A549 (cell line): ENCODE measurements at regions not wholly inside any gene's neighbourhood (a gene's known extent, or its start where the extent isn't known, plus 50 kb on each side); places are given as distances from the start of the nearest gene placed in this dataset.

Experiments used
- ATAC-seq, 2 experiments: fragments of 200-7000 bp in 1 of 2; fragments of >200 bp in 1 of 2; cut with Nextera tagmentation in 1 of 2; cut with Tn5 transposase in 1 of 2; 3 replicates each; pipeline versions ENCODE4 v1.8.0 to v1.9.1; 2018 to 2020; ENCODE audit warnings: mild to moderate bottlenecking in 1 of 2, moderate library complexity in 1 of 2
- CTCF ChIA-PET: fragments of 300-600 bp; sonication (Branson Sonifier 250); formaldehyde crosslinking; extraction: SDS; loops from one replicate; lab custom pipeline; 2021; ENCODE audit warnings: antibody characterized with exemption, inconsistent platforms; lab: Yijun Ruan, JAX
- POLR2A ChIA-PET: fragments of 350-600 bp; formaldehyde crosslinking; extraction: SDS; loops from one replicate; lab custom pipeline; 2021; ENCODE audit warnings: antibody characterized with exemption, inconsistent platforms; lab: Yijun Ruan, JAX
- DNase-seq, 2 experiments: peaks; one replicate each; pipeline versions ENCODE4 v3.0.0 to v3.0.0-alpha.2; 2011 to 2016; ENCODE audit warnings: low read depth in 1 of 2, low spot score in 1 of 2
- FAIRE-seq: peaks from 2 replicates; lab custom pipeline; 2011; peaks lifted over from hg19 to GRCh38; lab: Jason Lieb, UNC
- H3K27ac ChIP-seq, 2 experiments: fragments of >200 bp; sonication (Bioruptor Twin); formaldehyde crosslinking; 3 replicates each; pipeline ENCODE4 v1.5.1; 2016 to 2017
- H3K4me1 ChIP-seq: fragments of >200 bp; sonication (Bioruptor Twin); formaldehyde crosslinking; 3 replicates; pipeline ENCODE4 v1.6.1; 2016
- H3K4me2 ChIP-seq: fragments of >200 bp; sonication (Bioruptor Twin); formaldehyde crosslinking; 3 replicates; pipeline ENCODE4 v1.6.1; 2016
- H3K4me3 ChIP-seq: fragments of >200 bp; sonication (Bioruptor Twin); formaldehyde crosslinking; 3 replicates; pipeline ENCODE4 v1.5.1; 2016
- H3K9me3 ChIP-seq: fragments of >200 bp; sonication (Bioruptor Twin); formaldehyde crosslinking; 3 replicates; pipeline ENCODE4 v1.6.1; 2016
- BHLHE40 ChIP-seq: IDR thresholded peaks from 2 replicates; pipeline ENCODE4 v1.6.1; 2012; ENCODE audit warnings: low read depth, low read length, inconsistent platforms
- CHD4 ChIP-seq: fragments of 200-600 bp; sonication (generic); IDR thresholded peaks from 2 replicates; pipeline ENCODE4 v1.6.1; 2016; ENCODE audit warnings: antibody characterized with exemption, mild to moderate bottlenecking, borderline replicate concordance
- ESRRA ChIP-seq: fragments of 150-350 bp; IDR thresholded peaks from 2 replicates; pipeline ENCODE4 v1.6.1; 2014; ENCODE audit warnings: mild to moderate bottlenecking, low read length, borderline replicate concordance
- FOSB ChIP-seq: fragments of 250-450 bp; sonication (Bioruptor Pico); IDR thresholded peaks from 2 replicates; pipeline ENCODE4 v1.5.0; 2020; ENCODE audit warnings: mild to moderate bottlenecking, moderate library complexity
- FOXS1 ChIP-seq: fragments of 250-450 bp; sonication (Bioruptor Pico); IDR thresholded peaks from 2 replicates; pipeline ENCODE4 v1.5.0; 2020; ENCODE audit warnings: mild to moderate bottlenecking, moderate library complexity
- HEYL ChIP-seq: fragments of 250-450 bp; sonication (Bioruptor Pico); IDR thresholded peaks from 2 replicates; pipeline ENCODE4 v1.8.0; 2021; ENCODE audit warnings: mild to moderate bottlenecking, moderate library complexity
- HOXA7 ChIP-seq: fragments of 250-450 bp; sonication (Bioruptor Pico); IDR thresholded peaks from 2 replicates; pipeline ENCODE4 v1.5.0; 2020; ENCODE audit warnings: mild to moderate bottlenecking, moderate library complexity
- HOXB5 ChIP-seq: fragments of 250-450 bp; sonication (Bioruptor Pico); IDR thresholded peaks from 2 replicates; pipeline ENCODE4 v1.5.0; 2020; ENCODE audit warnings: mild to moderate bottlenecking, moderate library complexity
- JUN ChIP-seq, 2 experiments: fragments of >200 bp; sonication (Bioruptor Twin); formaldehyde crosslinking; IDR thresholded peaks; 2 replicates in 1 of 2; 3 replicates in 1 of 2; pipeline ENCODE4 v1.6.1; 2016 to 2017
- KDM1A ChIP-seq: fragments of 200-600 bp; sonication (generic); IDR thresholded peaks from 2 replicates; pipeline ENCODE4 v1.6.1; 2016; ENCODE audit warnings: low read depth, mild to moderate bottlenecking
- MAZ ChIP-seq: fragments of 150-350 bp; IDR thresholded peaks from 2 replicates; pipeline ENCODE4 v1.6.1; 2014; ENCODE audit warnings: antibody characterized with exemption, low read depth, low read length, borderline replicate concordance
- POLR2A ChIP-seq: IDR thresholded peaks from 2 replicates; pipeline ENCODE4 v1.6.1; 2012; ENCODE audit warnings: mild to moderate bottlenecking, low read length
- POLR2AphosphoS2 ChIP-seq: conservative IDR thresholded peaks from 2 replicates; pipeline ENCODE4 v1.6.1; 2012; ENCODE audit warnings: low read length, improper control_type of control experiment, inconsistent platforms
- RARB ChIP-seq: fragments of 250-450 bp; sonication (Bioruptor Pico); IDR thresholded peaks from 2 replicates; pipeline ENCODE4 v1.8.0; 2021; ENCODE audit warnings: mild to moderate bottlenecking, moderate library complexity
- RCOR1 ChIP-seq: fragments of 150-350 bp; IDR thresholded peaks from 2 replicates; pipeline ENCODE4 v1.6.1; 2014; ENCODE audit warnings: antibody characterized with exemption, low read length, low read depth
- RFX5 ChIP-seq: fragments of 450-650 bp; IDR thresholded peaks from 2 replicates; pipeline ENCODE4 v1.7.1; 2014; ENCODE audit warnings: antibody characterized with exemption, mild to moderate bottlenecking, moderate library complexity
- RNF2 ChIP-seq: fragments of 200-600 bp; sonication (generic); IDR thresholded peaks from 2 replicates; pipeline ENCODE4 v1.6.1; 2016; ENCODE audit warnings: low read depth, mild to moderate bottlenecking, antibody characterized with exemption, moderate library complexity, borderline replicate concordance
- SMC3 ChIP-seq: fragments of >200 bp; sonication (Bioruptor Twin); formaldehyde crosslinking; IDR thresholded peaks from 3 replicates; pipeline ENCODE4 v1.6.1; 2018; ENCODE audit warnings: inconsistent platforms
- TP53 ChIP-seq: fragments of 250-450 bp; sonication (Bioruptor Pico); IDR thresholded peaks from 2 replicates; pipeline ENCODE4 v1.5.0; 2021; ENCODE audit warnings: mild to moderate bottlenecking, moderate library complexity
- ZC3H11A ChIP-seq: fragments of 450-650 bp; IDR thresholded peaks from 2 replicates; pipeline ENCODE4 v1.6.1; 2014; ENCODE audit warnings: antibody characterized with exemption, mild to moderate bottlenecking
- ZSCAN20 ChIP-seq: fragments of 250-450 bp; sonication (Bioruptor Pico); IDR thresholded peaks from 2 replicates; pipeline ENCODE4 v1.8.0; 2022; ENCODE audit warnings: mild to moderate bottlenecking, moderate library complexity
- WGBS: methylation state at CpG from one replicate; pipeline ENCODE4 v1.1.6; 2017; ENCODE audit errors: missing lambda C conversion rate; 5-methylcytosine and 5-hydroxymethylcytosine counted together
- TF ChIP-seq, protein P1 (sequence below): fragments of 200-600 bp; sonication (generic); IDR thresholded peaks from 2 replicates; pipeline ENCODE4 v1.6.1; 2016; ENCODE audit warnings: antibody characterized with exemption, mild to moderate bottlenecking, moderate library complexity
- TF ChIP-seq, protein P2 (sequence below): fragments of >200 bp; sonication (Bioruptor Twin); formaldehyde crosslinking; IDR thresholded peaks from 3 replicates; pipeline ENCODE4 v1.5.1; 2016
- TF ChIP-seq, protein P3 (sequence below): fragments of >200 bp; sonication (Bioruptor Twin); formaldehyde crosslinking; IDR thresholded peaks from 2 replicates; pipeline ENCODE4 v1.6.1; 2016
- TF ChIP-seq, protein P4 (sequence below): fragments of >200 bp; sonication (Bioruptor Twin); formaldehyde crosslinking; IDR thresholded peaks from 3 replicates; pipeline ENCODE4 v1.6.1; 2016
- TF ChIP-seq, protein P5 (sequence below): IDR thresholded peaks from 2 replicates; pipeline ENCODE4 v1.6.1; 2012; ENCODE audit warnings: low read depth, borderline replicate concordance

DNA sequence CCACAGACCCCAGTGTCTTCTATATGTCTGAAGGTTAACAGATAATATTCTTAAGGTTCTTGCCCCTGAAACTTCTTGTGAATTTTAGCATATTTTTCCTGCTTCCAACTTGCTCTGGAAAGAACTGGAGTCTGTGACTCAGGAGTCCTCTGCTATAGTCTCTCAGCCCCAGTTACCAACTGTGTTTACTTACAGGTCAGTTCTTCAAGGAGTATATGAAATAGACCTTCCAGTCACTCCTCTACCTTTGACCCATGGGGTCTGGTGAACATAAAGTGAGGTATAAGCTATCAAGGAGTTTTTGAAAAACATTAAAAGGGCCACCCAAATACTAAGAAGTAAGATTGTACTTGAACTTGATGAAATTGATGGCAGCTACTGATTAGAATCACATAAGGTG is 139.2 kb upstream of the ROPN1 start:
- POLR2A ChIA-PET = no interaction called here
- no peaks in the 10 kb centered on the region; the same call in 2 of the 3 replicates for H3K4me1 ChIP-seq
- TF ChIP-seq ESRRA = no peak
- no peak for TF ChIP-seq RCOR1
- no peak for TF ChIP-seq JUN (IDR thresholded peaks at IDR 0.05)
- no peak for TF ChIP-seq ZSCAN20 (CRISPR knock-in tag)
- TF ChIP-seq RFX5 = no peak
- TF ChIP-seq, protein P1, sequence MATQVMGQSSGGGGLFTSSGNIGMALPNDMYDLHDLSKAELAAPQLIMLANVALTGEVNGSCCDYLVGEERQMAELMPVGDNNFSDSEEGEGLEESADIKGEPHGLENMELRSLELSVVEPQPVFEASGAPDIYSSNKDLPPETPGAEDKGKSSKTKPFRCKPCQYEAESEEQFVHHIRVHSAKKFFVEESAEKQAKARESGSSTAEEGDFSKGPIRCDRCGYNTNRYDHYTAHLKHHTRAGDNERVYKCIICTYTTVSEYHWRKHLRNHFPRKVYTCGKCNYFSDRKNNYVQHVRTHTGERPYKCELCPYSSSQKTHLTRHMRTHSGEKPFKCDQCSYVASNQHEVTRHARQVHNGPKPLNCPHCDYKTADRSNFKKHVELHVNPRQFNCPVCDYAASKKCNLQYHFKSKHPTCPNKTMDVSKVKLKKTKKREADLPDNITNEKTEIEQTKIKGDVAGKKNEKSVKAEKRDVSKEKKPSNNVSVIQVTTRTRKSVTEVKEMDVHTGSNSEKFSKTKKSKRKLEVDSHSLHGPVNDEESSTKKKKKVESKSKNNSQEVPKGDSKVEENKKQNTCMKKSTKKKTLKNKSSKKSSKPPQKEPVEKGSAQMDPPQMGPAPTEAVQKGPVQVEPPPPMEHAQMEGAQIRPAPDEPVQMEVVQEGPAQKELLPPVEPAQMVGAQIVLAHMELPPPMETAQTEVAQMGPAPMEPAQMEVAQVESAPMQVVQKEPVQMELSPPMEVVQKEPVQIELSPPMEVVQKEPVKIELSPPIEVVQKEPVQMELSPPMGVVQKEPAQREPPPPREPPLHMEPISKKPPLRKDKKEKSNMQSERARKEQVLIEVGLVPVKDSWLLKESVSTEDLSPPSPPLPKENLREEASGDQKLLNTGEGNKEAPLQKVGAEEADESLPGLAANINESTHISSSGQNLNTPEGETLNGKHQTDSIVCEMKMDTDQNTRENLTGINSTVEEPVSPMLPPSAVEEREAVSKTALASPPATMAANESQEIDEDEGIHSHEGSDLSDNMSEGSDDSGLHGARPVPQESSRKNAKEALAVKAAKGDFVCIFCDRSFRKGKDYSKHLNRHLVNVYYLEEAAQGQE = no peak
- no peak for TF ChIP-seq BHLHE40
- no peak for TF ChIP-seq CHD4
- TF ChIP-seq, protein P2, sequence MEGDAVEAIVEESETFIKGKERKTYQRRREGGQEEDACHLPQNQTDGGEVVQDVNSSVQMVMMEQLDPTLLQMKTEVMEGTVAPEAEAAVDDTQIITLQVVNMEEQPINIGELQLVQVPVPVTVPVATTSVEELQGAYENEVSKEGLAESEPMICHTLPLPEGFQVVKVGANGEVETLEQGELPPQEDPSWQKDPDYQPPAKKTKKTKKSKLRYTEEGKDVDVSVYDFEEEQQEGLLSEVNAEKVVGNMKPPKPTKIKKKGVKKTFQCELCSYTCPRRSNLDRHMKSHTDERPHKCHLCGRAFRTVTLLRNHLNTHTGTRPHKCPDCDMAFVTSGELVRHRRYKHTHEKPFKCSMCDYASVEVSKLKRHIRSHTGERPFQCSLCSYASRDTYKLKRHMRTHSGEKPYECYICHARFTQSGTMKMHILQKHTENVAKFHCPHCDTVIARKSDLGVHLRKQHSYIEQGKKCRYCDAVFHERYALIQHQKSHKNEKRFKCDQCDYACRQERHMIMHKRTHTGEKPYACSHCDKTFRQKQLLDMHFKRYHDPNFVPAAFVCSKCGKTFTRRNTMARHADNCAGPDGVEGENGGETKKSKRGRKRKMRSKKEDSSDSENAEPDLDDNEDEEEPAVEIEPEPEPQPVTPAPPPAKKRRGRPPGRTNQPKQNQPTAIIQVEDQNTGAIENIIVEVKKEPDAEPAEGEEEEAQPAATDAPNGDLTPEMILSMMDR = no peak
- TF ChIP-seq POLR2AphosphoS2 = no peak
- no peak for TF ChIP-seq FOXS1 (CRISPR knock-in tag)
- TF ChIP-seq POLR2A = no peak
- no peak for TF ChIP-seq ZC3H11A
- TF ChIP-seq, protein P3, sequence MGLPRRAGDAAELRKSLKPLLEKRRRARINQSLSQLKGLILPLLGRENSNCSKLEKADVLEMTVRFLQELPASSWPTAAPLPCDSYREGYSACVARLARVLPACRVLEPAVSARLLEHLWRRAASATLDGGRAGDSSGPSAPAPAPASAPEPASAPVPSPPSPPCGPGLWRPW = no peak
- no peak for TF ChIP-seq HOXB5 (CRISPR knock-in tag)
- TF ChIP-seq HEYL (CRISPR knock-in tag) = no peak
- TF ChIP-seq SMC3 = no peak
- TF ChIP-seq, protein P4, sequence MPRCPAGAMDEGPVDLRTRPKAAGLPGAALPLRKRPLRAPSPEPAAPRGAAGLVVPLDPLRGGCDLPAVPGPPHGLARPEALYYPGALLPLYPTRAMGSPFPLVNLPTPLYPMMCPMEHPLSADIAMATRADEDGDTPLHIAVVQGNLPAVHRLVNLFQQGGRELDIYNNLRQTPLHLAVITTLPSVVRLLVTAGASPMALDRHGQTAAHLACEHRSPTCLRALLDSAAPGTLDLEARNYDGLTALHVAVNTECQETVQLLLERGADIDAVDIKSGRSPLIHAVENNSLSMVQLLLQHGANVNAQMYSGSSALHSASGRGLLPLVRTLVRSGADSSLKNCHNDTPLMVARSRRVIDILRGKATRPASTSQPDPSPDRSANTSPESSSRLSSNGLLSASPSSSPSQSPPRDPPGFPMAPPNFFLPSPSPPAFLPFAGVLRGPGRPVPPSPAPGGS = no peak
- TF ChIP-seq, all 56 proteins: peak for 0
- Histone ChIP-seq H3K4me2 (no peak overlapping the region), H3K4me3 (no peak overlapping the region), H3K27ac (no peak overlapping the region), H3K9me3 (no peaks in the 10 kb centered on the region)
- ATAC-seq (no peak), FAIRE-seq (no peak), DNase-seq (no peak)
- CTCF ChIA-PET = interaction anchor here (0.6 to 1.6 kb wide), 2 partner anchors 10 to 433 kb away, joined by 4 to 5 read pairs; no protein-coding TSS in a partner anchor

DNA sequence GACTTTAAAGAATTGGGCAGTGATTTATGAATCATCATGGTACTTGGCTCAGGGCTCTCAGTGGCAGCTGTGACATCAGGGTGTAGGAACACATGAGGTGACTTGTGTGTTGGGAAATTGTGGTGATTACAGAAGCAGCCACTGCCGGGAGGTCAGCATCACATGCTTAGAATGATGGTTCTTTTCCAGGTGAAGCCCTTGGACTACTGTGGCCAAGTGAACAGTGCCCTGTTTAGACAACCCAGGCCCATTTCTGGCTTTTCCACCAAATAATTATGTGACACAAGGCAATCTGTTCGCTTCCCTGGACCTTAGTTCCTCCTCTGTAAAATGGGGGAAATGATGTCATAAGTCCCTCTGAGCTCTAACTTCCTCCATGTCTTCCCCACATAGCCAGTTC is 139.7 kb upstream of the ROPN1 start:
- H3K27ac ChIP-seq = no peak overlapping the region
- ChIA-PET POLR2A (no interaction called here), CTCF (interaction anchor here (1.6 kb wide), 1 partner anchor 10 kb away, joined by 5 read pairs; no protein-coding TSS in a partner anchor)
- H3K4me1 ChIP-seq = no peaks in the 10 kb centered on the region; the same call in 2 of the 3 replicates
- H3K4me3 ChIP-seq = no peak overlapping the region
- FAIRE-seq (no peak), ATAC-seq (no peak), DNase-seq (no peak)
- H3K9me3 ChIP-seq = no peaks in the 10 kb centered on the region
- no peak overlapping the region for H3K4me2 ChIP-seq
- WGBS = 10% methylated on average over 2 of the region's 2 CpGs
- no peak for TF ChIP-seq RCOR1
- TF ChIP-seq RARB (CRISPR knock-in tag) = no peak
- TF ChIP-seq, protein P2 = no peak
- TF ChIP-seq, protein P3 = no peak
- no peak for TF ChIP-seq HOXB5 (CRISPR knock-in tag)
- TF ChIP-seq, protein P4 = no peak
- TF ChIP-seq RNF2 = no peak
- no peak for TF ChIP-seq ZC3H11A
- no peak for TF ChIP-seq HOXA7 (CRISPR knock-in tag)
- TF ChIP-seq, protein P5, sequence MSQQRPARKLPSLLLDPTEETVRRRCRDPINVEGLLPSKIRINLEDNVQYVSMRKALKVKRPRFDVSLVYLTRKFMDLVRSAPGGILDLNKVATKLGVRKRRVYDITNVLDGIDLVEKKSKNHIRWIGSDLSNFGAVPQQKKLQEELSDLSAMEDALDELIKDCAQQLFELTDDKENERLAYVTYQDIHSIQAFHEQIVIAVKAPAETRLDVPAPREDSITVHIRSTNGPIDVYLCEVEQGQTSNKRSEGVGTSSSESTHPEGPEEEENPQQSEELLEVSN = no peak
- TF ChIP-seq FOSB = no peak
- TF ChIP-seq MAZ = no peak
- no peak for TF ChIP-seq TP53
- TF ChIP-seq KDM1A = no peak
- TF ChIP-seq POLR2A = no peak
